Activated T-cell treated with anti-CD3 and anti-CD28 coated beads, Interleukin-2, amount 50 U/mL, for 24 hours (primary cell): ENCODE measurements at regions not wholly inside any gene's neighbourhood (a gene's known extent, or its start where the extent isn't known, plus 50 kb on each side); places are given as distances from the start of the nearest gene placed in this dataset.

Experiments used
- DNase-seq: peaks from one replicate; pipeline ENCODE4 v3.0.0-alpha.2; 2020
- H3K27ac Mint-ChIP-seq: 2 replicates; pipeline ENCODE4 v1.8.0; 2020; ENCODE audit warnings: mild to moderate bottlenecking, mixed read lengths
- H3K27me3 Mint-ChIP-seq: 2 replicates; pipeline ENCODE4 v1.8.0; 2020; ENCODE audit warnings: mixed read lengths
- H3K36me3 Mint-ChIP-seq: 2 replicates; pipeline ENCODE4 v1.8.0; 2020; ENCODE audit warnings: low read depth, mixed read lengths
- H3K4me1 Mint-ChIP-seq: 2 replicates; pipeline ENCODE4 v1.8.0; 2020; ENCODE audit warnings: low read depth, mixed read lengths
- H3K4me3 Mint-ChIP-seq: 2 replicates; pipeline ENCODE4 v1.8.0; 2020; ENCODE audit warnings: mild to moderate bottlenecking, moderate library complexity, mixed read lengths
- H3K9me3 Mint-ChIP-seq: 2 replicates; pipeline ENCODE4 v1.8.0; 2020; ENCODE audit warnings: mixed read lengths

- no peaks in the 10 kb centered on the region for H3K9me3 Mint-ChIP-seq
Measured at GRCh38 chr9:108803428-108804065, 52.2 kb downstream of the ACTL7B start.

GRCh38 chr9:108802967-108803366 lies 52.8 kb downstream of the ACTL7B start:
- Mint-ChIP-seq H3K4me1 (no peaks in the 10 kb centered on the region), H3K4me3 (no peak overlapping the region), H3K9me3 (no peaks in the 10 kb centered on the region), H3K27me3 (peaks cover 2% of the 10 kb centered on the region), H3K36me3 (no peaks in the 10 kb centered on the region), H3K27ac (no peak overlapping the region)
- no peak for DNase-seq

More at GRCh38 chr9:108803428-108804065, 52.2 kb downstream of the ACTL7B start:
- Mint-ChIP-seq H3K27ac (no peak overlapping the region), H3K36me3 (no peaks in the 10 kb centered on the region), H3K4me1 (no peaks in the 10 kb centered on the region), H3K4me3 (no peak overlapping the region), H3K27me3 (peaks cover 2% of the 10 kb centered on the region)
- DNase-seq: no peak

- H3K27me3 Mint-ChIP-seq: peaks cover 2% of the 10 kb centered on the region
- no peaks in the 10 kb centered on the region for H3K4me1 Mint-ChIP-seq
- DNase-seq: no peak
- H3K27ac Mint-ChIP-seq: no peak overlapping the region
- H3K36me3 Mint-ChIP-seq: no peaks in the 10 kb centered on the region
- no peaks in the 10 kb centered on the region for H3K9me3 Mint-ChIP-seq
- H3K4me3 Mint-ChIP-seq: no peak overlapping the region
Measured at GRCh38 chr9:108801949-108802348, 53.8 kb downstream of the ACTL7B start.

GRCh38 chr9:108800632-108801099 lies 55.1 kb downstream of the ACTL7B start:
- no peaks in the 10 kb centered on the region for H3K4me1 Mint-ChIP-seq
- no peak for DNase-seq
- H3K27me3 Mint-ChIP-seq: peaks cover 2% of the 10 kb centered on the region
- H3K9me3 Mint-ChIP-seq: no peaks in the 10 kb centered on the region
- no peak overlapping the region for H3K27ac Mint-ChIP-seq
- no peaks in the 10 kb centered on the region for H3K36me3 Mint-ChIP-seq
- H3K4me3 Mint-ChIP-seq: no peak overlapping the region

- H3K9me3 Mint-ChIP-seq: no peaks in the 10 kb centered on the region
- no peak overlapping the region for H3K27ac Mint-ChIP-seq
Measured at GRCh38 chr9:108793573-108793972, 62.2 kb downstream of the ACTL7B start.

GRCh38 chr9:108789742-108790141 lies 66.0 kb downstream of the ACTL7B start:
- no peaks in the 10 kb centered on the region for H3K27me3 Mint-ChIP-seq

More at GRCh38 chr9:108793573-108793972, 62.2 kb downstream of the ACTL7B start:
- Mint-ChIP-seq H3K36me3 (no peaks in the 10 kb centered on the region), H3K27me3 (no peaks in the 10 kb centered on the region), H3K4me3 (no peak overlapping the region), H3K4me1 (no peaks in the 10 kb centered on the region)
- no peak for DNase-seq

GRCh38 chr9:108787690-108788048 lies 68.1 kb downstream of the ACTL7B start:
- no peak overlapping the region for H3K4me3 Mint-ChIP-seq
- DNase-seq: no peak
- H3K27ac Mint-ChIP-seq: no peak overlapping the region
- no peaks in the 10 kb centered on the region for H3K9me3 Mint-ChIP-seq
- no peaks in the 10 kb centered on the region for H3K27me3 Mint-ChIP-seq
- H3K36me3 Mint-ChIP-seq: no peaks in the 10 kb centered on the region
- peaks cover 5% of the 10 kb centered on the region for H3K4me1 Mint-ChIP-seq

More at GRCh38 chr9:108789742-108790141, 66.0 kb downstream of the ACTL7B start:
- no peaks in the 10 kb centered on the region for H3K4me1 Mint-ChIP-seq
- H3K9me3 Mint-ChIP-seq: no peaks in the 10 kb centered on the region
- no peak overlapping the region for H3K27ac Mint-ChIP-seq
- DNase-seq: no peak
- H3K4me3 Mint-ChIP-seq: no peak overlapping the region
- H3K36me3 Mint-ChIP-seq: no peaks in the 10 kb centered on the region

GRCh38 chr9:108786901-108787689 lies 68.7 kb downstream of the ACTL7B start:
- H3K27ac Mint-ChIP-seq: no peak overlapping the region

GRCh38 chr9:108786322-108786721 lies 69.5 kb downstream of the ACTL7B start:
- Mint-ChIP-seq H3K9me3 (no peaks in the 10 kb centered on the region), H3K4me3 (no peak overlapping the region), H3K27me3 (peaks cover 5% of the 10 kb centered on the region), H3K4me1 (peaks cover 5% of the 10 kb centered on the region), H3K27ac (no peak overlapping the region), H3K36me3 (no peaks in the 10 kb centered on the region)
- DNase-seq: no peak

More at GRCh38 chr9:108786901-108787689, 68.7 kb downstream of the ACTL7B start:
- Mint-ChIP-seq H3K9me3 (no peaks in the 10 kb centered on the region), H3K4me3 (no peak overlapping the region), H3K36me3 (no peaks in the 10 kb centered on the region), H3K4me1 (peaks cover 5% of the 10 kb centered on the region), H3K27me3 (no peaks in the 10 kb centered on the region)
- DNase-seq: no peak

GRCh38 chr9:108784998-108785397 lies 70.8 kb downstream of the ACTL7B start:
- peaks cover 5% of the 10 kb centered on the region for H3K4me1 Mint-ChIP-seq
- H3K9me3 Mint-ChIP-seq: no peaks in the 10 kb centered on the region
- no peak overlapping the region for H3K4me3 Mint-ChIP-seq
- DNase-seq: no peak
- no peaks in the 10 kb centered on the region for H3K36me3 Mint-ChIP-seq
- H3K27ac Mint-ChIP-seq: no peak overlapping the region
- H3K27me3 Mint-ChIP-seq: peaks cover 9% of the 10 kb centered on the region

GRCh38 chr9:108783731-108784495 lies 71.9 kb downstream of the ACTL7B start:
- peaks cover 5% of the 10 kb centered on the region for H3K4me1 Mint-ChIP-seq
- H3K27ac Mint-ChIP-seq: no peak overlapping the region
- no peaks in the 10 kb centered on the region for H3K36me3 Mint-ChIP-seq
- DNase-seq: no peak
- H3K9me3 Mint-ChIP-seq: no peaks in the 10 kb centered on the region
- H3K27me3 Mint-ChIP-seq: peaks cover 12% of the 10 kb centered on the region
- no peak overlapping the region for H3K4me3 Mint-ChIP-seq

- H3K27ac Mint-ChIP-seq: no peak overlapping the region
- DNase-seq: no peak
- H3K4me1 Mint-ChIP-seq: peaks cover 5% of the 10 kb centered on the region
- H3K27me3 Mint-ChIP-seq: peaks cover 17% of the 10 kb centered on the region
- H3K36me3 Mint-ChIP-seq: no peaks in the 10 kb centered on the region
- H3K9me3 Mint-ChIP-seq: no peaks in the 10 kb centered on the region
- H3K4me3 Mint-ChIP-seq: no peak overlapping the region
Measured at GRCh38 chr9:108783326-108783725, 72.5 kb downstream of the ACTL7B start.

- DNase-seq: no peak
- Mint-ChIP-seq H3K36me3 (no peaks in the 10 kb centered on the region), H3K4me3 (no peak overlapping the region), H3K27ac (no peak overlapping the region), H3K4me1 (peaks cover 5% of the 10 kb centered on the region), H3K27me3 (peaks cover 25% of the 10 kb centered on the region), H3K9me3 (no peaks in the 10 kb centered on the region)
Measured at GRCh38 chr9:108780942-108781734, 74.6 kb downstream of the ACTL7B start.
